ENCODE measurements at regions not wholly inside any gene's neighbourhood (a gene's known extent, or its start where the extent isn't known, plus 50 kb on each side); places are given as distances from the start of the nearest gene placed in this dataset.

GRCh38 chr3:83683937-83684598 lies 1274.7 kb upstream of the CADM2 start:
- Histone ChIP-seq H3K27ac (ENCODE audit: low read depth, low read length) (no peak overlapping the region), H2BK15ac (replicated peaks; ENCODE audit: low read depth) (no peak overlapping the region), H2BK120ac (ENCODE audit: low read depth, low read length) (no peak overlapping the region), H3K9ac (ENCODE audit: low read length) (no peak overlapping the region), H3K79me2 (ENCODE audit: control insufficient read depth, insufficient read depth, low read length) (no peaks in the 10 kb centered on the region), H4K8ac (ENCODE audit: low read depth, low read length) (no peak overlapping the region), H2AK5ac (ENCODE audit: low read length) (no peak overlapping the region), H3K4ac (ENCODE audit: low read depth, low read length) (no peak overlapping the region), H3K56ac (ENCODE audit: low read length) (no peak overlapping the region), H3K27me3 (ENCODE audit: insufficient read depth, low read length, poor library complexity) (no peaks in the 10 kb centered on the region), H3K79me1 (ENCODE audit: low read length) (no peaks in the 10 kb centered on the region), H3K4me1 (ENCODE audit: control insufficient read depth, low read depth, low read length) (no peaks in the 10 kb centered on the region), H3K4me2 (ENCODE audit: low read length) (no peak overlapping the region), H3K36me3 (ENCODE audit: control insufficient read depth, insufficient read depth, low read length) (no peaks in the 10 kb centered on the region), H2BK5ac (ENCODE audit: low read length) (no peak overlapping the region), H3K4me3 (ENCODE audit: low read length) (no peak overlapping the region), H3K18ac (ENCODE audit: low read length) (no peak overlapping the region), H3K23ac (ENCODE audit: low read length) (no peak overlapping the region), H4K5ac (ENCODE audit: low read length) (no peak overlapping the region)
- DNase-seq, result no peak
- WGBS (ENCODE audit: extremely low coverage, insufficient coverage, low lambda C conversion rate), result no CpG with 5 or more reads among the region's 4 CpGs

GRCh38 chr3:83706669-83707068 lies 1252.1 kb upstream of the CADM2 start:
- Histone ChIP-seq H3K27ac (ENCODE audit: low read depth, low read length) (no peak overlapping the region), H3K18ac (ENCODE audit: low read length) (no peak overlapping the region), H3K4me1 (ENCODE audit: control insufficient read depth, low read depth, low read length) (no peaks in the 10 kb centered on the region), H3K4me3 (ENCODE audit: low read length) (no peak overlapping the region), H4K5ac (ENCODE audit: low read length) (no peak overlapping the region), H3K4ac (ENCODE audit: low read depth, low read length) (no peak overlapping the region), H2AK5ac (ENCODE audit: low read length) (no peak overlapping the region), H3K56ac (ENCODE audit: low read length) (no peak overlapping the region), H3K36me3 (ENCODE audit: control insufficient read depth, insufficient read depth, low read length) (no peaks in the 10 kb centered on the region), H3K9ac (ENCODE audit: low read length) (no peak overlapping the region), H3K27me3 (ENCODE audit: insufficient read depth, low read length, poor library complexity) (no peaks in the 10 kb centered on the region), H3K79me2 (ENCODE audit: control insufficient read depth, insufficient read depth, low read length) (no peaks in the 10 kb centered on the region), H3K79me1 (ENCODE audit: low read length) (no peaks in the 10 kb centered on the region), H2BK15ac (replicated peaks; ENCODE audit: low read depth) (no peak overlapping the region), H3K4me2 (ENCODE audit: low read length) (no peak overlapping the region), H4K8ac (ENCODE audit: low read depth, low read length) (no peak overlapping the region), H3K23ac (ENCODE audit: low read length) (no peak overlapping the region), H2BK120ac (ENCODE audit: low read depth, low read length) (no peak overlapping the region), H2BK5ac (ENCODE audit: low read length) (no peak overlapping the region)
- no CpG with 5 or more reads among the region's 1 CpG for WGBS (ENCODE audit: extremely low coverage, insufficient coverage, low lambda C conversion rate)
- no peak for DNase-seq

GRCh38 chr3:83715307-83715706 lies 1243.5 kb upstream of the CADM2 start:
- no peak overlapping the region for H3K27ac ChIP-seq (ENCODE audit: low read depth, low read length)
- no peak overlapping the region for H2BK120ac ChIP-seq (ENCODE audit: low read depth, low read length)
- no peak overlapping the region for H3K18ac ChIP-seq (ENCODE audit: low read length)
- no peak overlapping the region for H4K5ac ChIP-seq (ENCODE audit: low read length)
- H3K4me3 ChIP-seq (ENCODE audit: low read length), result no peak overlapping the region
- no peaks in the 10 kb centered on the region for H3K79me1 ChIP-seq (ENCODE audit: low read length)
- H3K56ac ChIP-seq (ENCODE audit: low read length), result no peak overlapping the region
- no peak overlapping the region for H2BK15ac ChIP-seq (replicated peaks; ENCODE audit: low read depth)
- H3K4me1 ChIP-seq (ENCODE audit: control insufficient read depth, low read depth, low read length), result no peaks in the 10 kb centered on the region
- no peak overlapping the region for H3K23ac ChIP-seq (ENCODE audit: low read length)
- no peak overlapping the region for H3K4ac ChIP-seq (ENCODE audit: low read depth, low read length)
- H3K4me2 ChIP-seq (ENCODE audit: low read length), result no peak overlapping the region
- no CpG with 5 or more reads among the region's 5 CpGs for WGBS (ENCODE audit: extremely low coverage, insufficient coverage, low lambda C conversion rate)
- H3K79me2 ChIP-seq (ENCODE audit: control insufficient read depth, insufficient read depth, low read length), result no peaks in the 10 kb centered on the region
- H4K8ac ChIP-seq (ENCODE audit: low read depth, low read length), result no peak overlapping the region
- no peak overlapping the region for H2BK5ac ChIP-seq (ENCODE audit: low read length)
- H3K36me3 ChIP-seq (ENCODE audit: control insufficient read depth, insufficient read depth, low read length), result no peaks in the 10 kb centered on the region
- DNase-seq, result no peak
- no peaks in the 10 kb centered on the region for H3K27me3 ChIP-seq (ENCODE audit: insufficient read depth, low read length, poor library complexity)
- H3K9ac ChIP-seq (ENCODE audit: low read length), result no peak overlapping the region
- no peak overlapping the region for H2AK5ac ChIP-seq (ENCODE audit: low read length)

GRCh38 chr3:83729576-83729975 lies 1229.2 kb upstream of the CADM2 start:
- no peak overlapping the region for H3K4me3 ChIP-seq (ENCODE audit: low read length)
- H3K4me1 ChIP-seq (ENCODE audit: control insufficient read depth, low read depth, low read length), result no peaks in the 10 kb centered on the region
- no peak for DNase-seq
- no peak overlapping the region for H4K5ac ChIP-seq (ENCODE audit: low read length)
- H3K79me1 ChIP-seq (ENCODE audit: low read length), result no peaks in the 10 kb centered on the region
- no peak overlapping the region for H3K56ac ChIP-seq (ENCODE audit: low read length)
- no peak overlapping the region for H3K4me2 ChIP-seq (ENCODE audit: low read length)
- no peaks in the 10 kb centered on the region for H3K36me3 ChIP-seq (ENCODE audit: control insufficient read depth, insufficient read depth, low read length)
- H2BK120ac ChIP-seq (ENCODE audit: low read depth, low read length), result no peak overlapping the region
- no peak overlapping the region for H3K18ac ChIP-seq (ENCODE audit: low read length)
- no peaks in the 10 kb centered on the region for H3K79me2 ChIP-seq (ENCODE audit: control insufficient read depth, insufficient read depth, low read length)
- no peak overlapping the region for H3K9ac ChIP-seq (ENCODE audit: low read length)
- H3K27me3 ChIP-seq (ENCODE audit: insufficient read depth, low read length, poor library complexity), result no peaks in the 10 kb centered on the region
- H4K8ac ChIP-seq (ENCODE audit: low read depth, low read length), result no peak overlapping the region
- H2BK5ac ChIP-seq (ENCODE audit: low read length), result no peak overlapping the region
- no peak overlapping the region for H2AK5ac ChIP-seq (ENCODE audit: low read length)
- no peak overlapping the region for H3K23ac ChIP-seq (ENCODE audit: low read length)
- no peak overlapping the region for H3K27ac ChIP-seq (ENCODE audit: low read depth, low read length)
- no peak overlapping the region for H2BK15ac ChIP-seq (replicated peaks; ENCODE audit: low read depth)
- WGBS (ENCODE audit: extremely low coverage, insufficient coverage, low lambda C conversion rate), result no CpG with 5 or more reads among the region's 1 CpG
- H3K4ac ChIP-seq (ENCODE audit: low read depth, low read length), result no peak overlapping the region

- Histone ChIP-seq H4K8ac (ENCODE audit: low read depth, low read length) (no peak overlapping the region), H2BK15ac (replicated peaks; ENCODE audit: low read depth) (no peak overlapping the region), H3K4me3 (ENCODE audit: low read length) (no peak overlapping the region), H2AK5ac (ENCODE audit: low read length) (no peak overlapping the region), H3K4me2 (ENCODE audit: low read length) (no peak overlapping the region), H3K4me1 (ENCODE audit: control insufficient read depth, low read depth, low read length) (no peaks in the 10 kb centered on the region), H3K23ac (ENCODE audit: low read length) (no peak overlapping the region), H2BK120ac (ENCODE audit: low read depth, low read length) (no peak overlapping the region), H3K56ac (ENCODE audit: low read length) (no peak overlapping the region), H4K5ac (ENCODE audit: low read length) (no peak overlapping the region), H3K36me3 (ENCODE audit: control insufficient read depth, insufficient read depth, low read length) (no peaks in the 10 kb centered on the region), H3K79me1 (ENCODE audit: low read length) (no peaks in the 10 kb centered on the region), H3K9ac (ENCODE audit: low read length) (no peak overlapping the region), H2BK5ac (ENCODE audit: low read length) (no peak overlapping the region), H3K27me3 (ENCODE audit: insufficient read depth, low read length, poor library complexity) (no peaks in the 10 kb centered on the region), H3K79me2 (ENCODE audit: control insufficient read depth, insufficient read depth, low read length) (no peaks in the 10 kb centered on the region), H3K4ac (ENCODE audit: low read depth, low read length) (no peak overlapping the region), H3K18ac (ENCODE audit: low read length) (no peak overlapping the region), H3K27ac (ENCODE audit: low read depth, low read length) (no peak overlapping the region)
- no peak for DNase-seq
- WGBS (ENCODE audit: extremely low coverage, insufficient coverage, low lambda C conversion rate), result no CpG with 5 or more reads among the region's 4 CpGs
Measured at GRCh38 chr3:83734656-83735055, 1224.1 kb upstream of the CADM2 start.

DNA sequence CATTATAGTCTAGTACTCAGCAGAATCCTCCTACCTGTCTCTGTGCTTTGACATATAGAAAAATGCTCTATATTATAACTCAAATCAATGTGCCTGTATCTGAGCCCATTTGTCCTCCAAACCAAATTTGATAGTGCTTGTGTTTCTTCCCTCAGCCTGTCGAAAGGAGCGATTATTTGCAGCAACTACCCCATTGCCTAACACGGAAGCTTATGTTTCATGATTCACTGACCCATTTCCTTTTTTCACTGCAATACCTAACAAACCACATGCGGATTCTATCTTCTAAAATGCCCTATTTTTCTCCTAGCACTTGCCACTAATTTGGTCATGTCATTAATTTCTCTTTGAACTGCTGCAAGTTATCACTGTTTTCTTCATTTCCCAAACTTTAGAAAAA lies 1220.6 kb upstream of the CADM2 start:
- Histone ChIP-seq H4K8ac (ENCODE audit: low read depth, low read length) (no peak overlapping the region), H2BK5ac (ENCODE audit: low read length) (no peak overlapping the region), H3K56ac (ENCODE audit: low read length) (no peak overlapping the region), H3K23ac (ENCODE audit: low read length) (no peak overlapping the region), H3K27ac (ENCODE audit: low read depth, low read length) (no peak overlapping the region), H4K5ac (ENCODE audit: low read length) (no peak overlapping the region), H3K4ac (ENCODE audit: low read depth, low read length) (no peak overlapping the region), H3K79me2 (ENCODE audit: control insufficient read depth, insufficient read depth, low read length) (no peaks in the 10 kb centered on the region), H2AK5ac (ENCODE audit: low read length) (no peak overlapping the region), H3K4me2 (ENCODE audit: low read length) (no peak overlapping the region), H3K79me1 (ENCODE audit: low read length) (no peaks in the 10 kb centered on the region), H3K4me1 (ENCODE audit: control insufficient read depth, low read depth, low read length) (no peaks in the 10 kb centered on the region), H2BK15ac (replicated peaks; ENCODE audit: low read depth) (no peak overlapping the region), H3K27me3 (ENCODE audit: insufficient read depth, low read length, poor library complexity) (no peaks in the 10 kb centered on the region), H3K4me3 (ENCODE audit: low read length) (no peak overlapping the region), H3K36me3 (ENCODE audit: control insufficient read depth, insufficient read depth, low read length) (no peaks in the 10 kb centered on the region), H3K9ac (ENCODE audit: low read length) (no peak overlapping the region), H2BK120ac (ENCODE audit: low read depth, low read length) (no peak overlapping the region), H3K18ac (ENCODE audit: low read length) (no peak overlapping the region)
- DNase-seq, result no peak
- no CpG with 5 or more reads among the region's 4 CpGs for WGBS (ENCODE audit: extremely low coverage, insufficient coverage, low lambda C conversion rate)

Data from mesendoderm (in vitro differentiated cells).